ENCODE measurements at regions not wholly inside any gene's neighbourhood (a gene's known extent, or its start where the extent isn't known, plus 50 kb on each side); places are given as distances from the start of the nearest gene placed in this dataset.
"Not testable (repeated sequence)": the region's sequence is repeated elsewhere in the genome, so short reads cannot be mapped to it uniquely, and the experiment has no call there.

- no peak for DNase-seq (ENCODE audit: low read depth)
These were observed 172.9 kb downstream of the MBL2 start for GRCh38 chr10:52599551-52600200.

GRCh38 chr10:52604131-52604530 is 168.5 kb downstream of the MBL2 start:
- not testable (repeated sequence) for DNase-seq (ENCODE audit: low read depth)

- peak; percentile 62 for DNase-seq (ENCODE audit: low read depth)
These were observed 163.5 kb downstream of the MBL2 start for GRCh38 chr10:52609071-52609470.

GRCh38 chr10:52609626-52610240 is 162.9 kb downstream of the MBL2 start:
- peak; percentile 61 for DNase-seq (ENCODE audit: low read depth)

- peak; percentile 53 for DNase-seq (ENCODE audit: low read depth)
These were observed 157.3 kb downstream of the MBL2 start for GRCh38 chr10:52615331-52615730.

GRCh38 chr10:52615756-52616394 is 156.7 kb downstream of the MBL2 start:
- DNase-seq (ENCODE audit: low read depth): peak; percentile 66

GRCh38 chr10:52616395-52616764 is 156.2 kb downstream of the MBL2 start:
- no peak for DNase-seq (ENCODE audit: low read depth)

GRCh38 chr10:52617346-52617745 is 155.2 kb downstream of the MBL2 start:
- peak; percentile 49 for DNase-seq (ENCODE audit: low read depth)

- DNase-seq (ENCODE audit: low read depth): no peak
These were observed 153.5 kb downstream of the MBL2 start for GRCh38 chr10:52619052-52619451.

- peak; percentile 78 for DNase-seq (ENCODE audit: low read depth)
These were observed 150.9 kb downstream of the MBL2 start for GRCh38 chr10:52621635-52622079.

GRCh38 chr10:52623761-52624160 is 148.8 kb downstream of the MBL2 start:
- DNase-seq (ENCODE audit: low read depth): peak; percentile 46

GRCh38 chr10:52627279-52627678 is 145.3 kb downstream of the MBL2 start:
- no peak for DNase-seq (ENCODE audit: low read depth)

- no peak for DNase-seq (ENCODE audit: low read depth)
These were observed 141.4 kb downstream of the MBL2 start for GRCh38 chr10:52631146-52631545.

GRCh38 chr10:52631648-52632047 is 140.9 kb downstream of the MBL2 start:
- DNase-seq (ENCODE audit: low read depth): no peak

- peak; percentile 35 for DNase-seq (ENCODE audit: low read depth)
These were observed 140.0 kb downstream of the MBL2 start for GRCh38 chr10:52632591-52632990.

GRCh38 chr10:52633266-52633665 is 139.3 kb downstream of the MBL2 start:
- no peak for DNase-seq (ENCODE audit: low read depth)

- DNase-seq (ENCODE audit: low read depth): no peak
These were observed 136.9 kb downstream of the MBL2 start for GRCh38 chr10:52635651-52636050.

GRCh38 chr10:52636874-52637273 is 135.7 kb downstream of the MBL2 start:
- no peak for DNase-seq (ENCODE audit: low read depth)

- DNase-seq (ENCODE audit: low read depth): no peak
These were observed 135.0 kb downstream of the MBL2 start for GRCh38 chr10:52637592-52637991.

- DNase-seq (ENCODE audit: low read depth): peak; percentile 55
These were observed 132.9 kb downstream of the MBL2 start for GRCh38 chr10:52639652-52640051.

- no peak for DNase-seq (ENCODE audit: low read depth)
These were observed 130.4 kb downstream of the MBL2 start for GRCh38 chr10:52642208-52642607.

GRCh38 chr10:52644373-52645186 is 128.0 kb downstream of the MBL2 start:
- DNase-seq (ENCODE audit: low read depth): peak; percentile 63

Data from EH (cell line).